NT2/D1 (cell line): ENCODE measurements at regions not wholly inside any gene's neighbourhood (a gene's known extent, or its start where the extent isn't known, plus 50 kb on each side); places are given as distances from the start of the nearest gene placed in this dataset.

Experiments used
- DNase-seq: peaks from one replicate; pipeline ENCODE4 v3.0.0-alpha.2; 2011; ENCODE audit warnings: low read depth, low spot score
- H3K27me3 ChIP-seq: 2 replicates; pipeline ENCODE4 v1.6.0; 2011; ENCODE audit warnings: mild to moderate bottlenecking; ENCODE audit not compliant: insufficient read length, insufficient read depth
- H3K36me3 ChIP-seq: 2 replicates; pipeline ENCODE4 v1.6.1; 2011; ENCODE audit warnings: mild to moderate bottlenecking, low read length, mixed read lengths; ENCODE audit not compliant: insufficient read depth, insufficient read length
- H3K4me1 ChIP-seq: 2 replicates; pipeline ENCODE4 v1.5.1; 2011; ENCODE audit not compliant: insufficient read depth, insufficient read length
- H3K4me3 ChIP-seq: 2 replicates; pipeline ENCODE4 v1.5.1; 2011; ENCODE audit warnings: low read depth; ENCODE audit not compliant: insufficient read length
- H3K9ac ChIP-seq: 2 replicates; pipeline ENCODE4 v1.6.0; 2011; ENCODE audit warnings: low read depth; ENCODE audit not compliant: insufficient read length
- H3K9me3 ChIP-seq: 2 replicates; pipeline ENCODE4 v1.5.1; 2011; ENCODE audit warnings: mild to moderate bottlenecking, low read length; ENCODE audit not compliant: insufficient read depth
- SUZ12 ChIP-seq: IDR thresholded peaks from 2 replicates; pipeline ENCODE4 v1.6.1; 2011; ENCODE audit not compliant: insufficient read length, insufficient read depth; ENCODE audit errors: extremely low read depth
- YY1 ChIP-seq: IDR thresholded peaks from 2 replicates; pipeline ENCODE4 v1.6.1; 2011; ENCODE audit not compliant: insufficient read length, insufficient read depth
- ZNF274 ChIP-seq: IDR thresholded peaks from 2 replicates; pipeline ENCODE4 v1.6.1; 2011; ENCODE audit warnings: mild to moderate bottlenecking, low read depth, low read length

- Histone ChIP-seq H3K9me3 (no peaks in the 10 kb centered on the region), H3K4me3 (peak overlapping the region; percentile 15), H3K4me1 (no peaks in the 10 kb centered on the region), H3K36me3 (no peaks in the 10 kb centered on the region), H3K9ac (no peak overlapping the region), H3K27me3 (peaks cover 3% of the 10 kb centered on the region)
- no peak for TF ChIP-seq SUZ12
- TF ChIP-seq YY1, result no peak
- no peak for TF ChIP-seq ZNF274
- no peak for DNase-seq
Observed at GRCh38 chr10:93211991-93212390, 138.3 kb downstream of the CYP26A1 start.

DNA sequence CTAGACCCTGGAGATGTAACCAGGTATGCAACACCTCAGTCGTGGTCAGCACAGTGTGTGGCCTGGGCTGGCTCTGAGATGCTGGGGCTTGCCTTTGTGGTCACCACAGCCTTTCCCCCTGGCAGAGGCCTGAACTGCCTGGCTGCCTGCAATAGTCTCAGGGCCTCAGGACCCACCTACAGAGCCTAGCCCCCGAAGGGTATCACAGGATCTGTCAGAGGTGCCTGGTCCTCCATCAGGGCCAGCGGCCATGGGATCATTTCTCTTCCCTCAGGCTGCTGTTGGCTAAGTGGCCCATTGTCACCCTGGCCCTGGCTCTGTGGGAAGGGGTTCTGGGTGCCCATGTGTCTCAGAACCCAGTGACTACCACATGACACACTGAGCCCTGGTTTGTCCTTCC lies 141.6 kb downstream of the CYP26A1 start:
- DNase-seq, result no peak
- no peaks in the 10 kb centered on the region for H3K4me1 ChIP-seq
- peaks cover 4% of the 10 kb centered on the region for H3K27me3 ChIP-seq
- H3K4me3 ChIP-seq, result no peak overlapping the region
- no peaks in the 10 kb centered on the region for H3K9me3 ChIP-seq
- TF ChIP-seq ZNF274 (no peak), YY1 (no peak), SUZ12 (no peak)
- no peak overlapping the region for H3K9ac ChIP-seq
- H3K36me3 ChIP-seq, result no peaks in the 10 kb centered on the region

- TF ChIP-seq YY1 (no peak), ZNF274 (no peak), SUZ12 (no peak)
- no peaks in the 10 kb centered on the region for H3K36me3 ChIP-seq
- no peak overlapping the region for H3K9ac ChIP-seq
- DNase-seq, result no peak
- no peak overlapping the region for H3K4me3 ChIP-seq
- H3K4me1 ChIP-seq, result no peaks in the 10 kb centered on the region
- no peaks in the 10 kb centered on the region for H3K9me3 ChIP-seq
- H3K27me3 ChIP-seq, result peaks cover 9% of the 10 kb centered on the region
Observed at GRCh38 chr10:93216341-93216985, 142.8 kb downstream of the CYP26A1 start.

GRCh38 chr10:93218386-93218785 lies 144.7 kb downstream of the CYP26A1 start:
- DNase-seq, result no peak
- peaks cover 15% of the 10 kb centered on the region for H3K27me3 ChIP-seq
- H3K9ac ChIP-seq, result no peak overlapping the region
- H3K4me3 ChIP-seq, result no peak overlapping the region
- H3K4me1 ChIP-seq, result no peaks in the 10 kb centered on the region
- H3K9me3 ChIP-seq, result no peaks in the 10 kb centered on the region
- TF ChIP-seq ZNF274 (no peak), SUZ12 (no peak), YY1 (no peak)
- H3K36me3 ChIP-seq, result no peaks in the 10 kb centered on the region

DNA sequence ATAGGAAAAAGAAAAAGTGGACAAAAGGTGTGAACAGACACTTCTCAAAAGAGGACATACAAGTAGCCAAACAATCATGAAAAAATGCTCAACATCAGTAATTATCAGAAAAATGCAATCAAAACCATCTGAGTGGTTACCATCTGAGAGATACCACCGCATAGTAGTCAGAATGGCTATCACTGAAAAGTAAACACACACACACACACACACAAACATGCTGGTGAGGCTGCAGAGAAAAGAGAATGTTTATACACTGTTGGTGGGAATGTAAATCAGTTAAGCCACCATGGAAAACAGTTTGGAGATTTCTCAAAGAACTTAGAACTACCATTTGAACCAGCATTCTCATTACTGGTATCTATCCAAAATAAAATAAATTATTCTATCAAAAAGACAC lies 145.7 kb downstream of the CYP26A1 start:
- no peaks in the 10 kb centered on the region for H3K9me3 ChIP-seq
- peaks cover 18% of the 10 kb centered on the region for H3K27me3 ChIP-seq
- H3K9ac ChIP-seq, result no peak overlapping the region
- no peaks in the 10 kb centered on the region for H3K36me3 ChIP-seq
- DNase-seq, result no peak
- no peaks in the 10 kb centered on the region for H3K4me1 ChIP-seq
- TF ChIP-seq SUZ12 (no peak), YY1 (no peak), ZNF274 (no peak)
- H3K4me3 ChIP-seq, result no peak overlapping the region

- Histone ChIP-seq H3K9me3 (no peaks in the 10 kb centered on the region), H3K4me1 (no peaks in the 10 kb centered on the region), H3K36me3 (no peaks in the 10 kb centered on the region), H3K4me3 (no peak overlapping the region), H3K27me3 (peaks cover 21% of the 10 kb centered on the region), H3K9ac (no peak overlapping the region)
- DNase-seq, result no peak
- TF ChIP-seq SUZ12 (no peak), YY1 (no peak), ZNF274 (no peak)
Observed at GRCh38 chr10:93220296-93221170, 146.8 kb downstream of the CYP26A1 start.

- Histone ChIP-seq H3K4me3 (no peak overlapping the region), H3K36me3 (no peaks in the 10 kb centered on the region), H3K9me3 (no peaks in the 10 kb centered on the region), H3K4me1 (no peaks in the 10 kb centered on the region), H3K27me3 (peaks cover 25% of the 10 kb centered on the region), H3K9ac (no peak overlapping the region)
- TF ChIP-seq SUZ12 (no peak), YY1 (no peak), ZNF274 (no peak)
- no peak for DNase-seq
Observed at GRCh38 chr10:93221171-93221496, 147.4 kb downstream of the CYP26A1 start.
